GM18498 (cell line): ENCODE measurements at regions not wholly inside any gene's neighbourhood (a gene's known extent, or its start where the extent isn't known, plus 50 kb on each side); places are given as distances from the start of the nearest gene placed in this dataset.
"Not testable (repeated sequence)": the region's sequence is repeated elsewhere in the genome, so short reads cannot be mapped to it uniquely, and the experiment has no call there.

Experiments used
- ATAC-seq: cut with Tn5 transposase; IDR thresholded peaks from one replicate; pipeline ENCODE4 v1.9.1; 2021; ENCODE audit warnings: mild to moderate bottlenecking, moderate library complexity; ENCODE audit not compliant: unreplicated experiment

- ATAC-seq: no peak
Measured at GRCh38 chr15:62218841-62219240, 53.8 kb upstream of the C2CD4B start.

GRCh38 chr15:62219799-62220198 is 54.7 kb upstream of the C2CD4B start:
- ATAC-seq: no peak

GRCh38 chr15:62223020-62223419 is 57.9 kb upstream of the C2CD4B start:
- ATAC-seq: no peak

- ATAC-seq: no peak
Measured at GRCh38 chr15:62228604-62229003, 63.5 kb upstream of the C2CD4B start.

- no peak for ATAC-seq
Measured at GRCh38 chr15:62231856-62232255, 66.8 kb upstream of the C2CD4B start.

- no peak for ATAC-seq
Measured at GRCh38 chr15:62240121-62241096, 75.3 kb upstream of the C2CD4B start.

GRCh38 chr15:62241135-62241770 is 76.2 kb upstream of the C2CD4B start:
- ATAC-seq: no peak

GRCh38 chr15:62242999-62243398 is 77.9 kb upstream of the C2CD4B start:
- no peak for ATAC-seq

- no peak for ATAC-seq
Measured at GRCh38 chr15:62244762-62245161, 79.7 kb upstream of the C2CD4B start.

GRCh38 chr15:62248277-62248984 is 83.3 kb upstream of the C2CD4B start:
- no peak for ATAC-seq

GRCh38 chr15:62249501-62249900 is 84.4 kb upstream of the C2CD4B start:
- ATAC-seq: no peak

- ATAC-seq: no peak
Measured at GRCh38 chr15:62250186-62250585, 85.1 kb upstream of the C2CD4B start.

GRCh38 chr15:62250978-62251377 is 85.9 kb upstream of the C2CD4B start:
- ATAC-seq: no peak

- ATAC-seq: no peak
Measured at GRCh38 chr15:62253294-62253693, 88.2 kb upstream of the C2CD4B start.

GRCh38 chr15:62254137-62254934 is 89.3 kb upstream of the C2CD4B start:
- no peak for ATAC-seq

- not testable (repeated sequence) for ATAC-seq
Measured at GRCh38 chr15:62256430-62256829, 91.3 kb upstream of the C2CD4B start.

- ATAC-seq: no peak
Measured at GRCh38 chr15:62257996-62258521, 93.0 kb upstream of the C2CD4B start.

- ATAC-seq: no peak
Measured at GRCh38 chr15:62262305-62262941, 97.3 kb upstream of the C2CD4B start.

- ATAC-seq: no peak
Measured at GRCh38 chr15:62264196-62264595, 99.1 kb upstream of the C2CD4B start.

- ATAC-seq: no peak
Measured at GRCh38 chr15:62269504-62269903, 104.4 kb upstream of the C2CD4B start.
